NB4 (cell line): ENCODE measurements at regions not wholly inside any gene's neighbourhood (a gene's known extent, or its start where the extent isn't known, plus 50 kb on each side); places are given as distances from the start of the nearest gene placed in this dataset.

Experiments
- CTCF ChIP-seq: IDR thresholded peaks from one replicate; pipeline ENCODE4 v1.5.1; 2012; ENCODE audit warnings: low read depth, low read length
- MAX ChIP-seq: IDR thresholded peaks from 2 replicates; pipeline ENCODE4 v1.6.1; 2011; ENCODE audit warnings: low read depth, low read length
- MYC ChIP-seq: IDR thresholded peaks from 2 replicates; pipeline ENCODE4 v1.6.1; 2011; ENCODE audit warnings: low read depth, low read length
- POLR2A ChIP-seq: IDR thresholded peaks from 2 replicates; pipeline ENCODE4 v1.6.1; 2011; ENCODE audit warnings: mild to moderate bottlenecking; ENCODE audit not compliant: insufficient read length; ENCODE audit errors: extremely low read depth

GRCh38 chr2:156753766-156754165 is 317.6 kb downstream of the GPD2 start:
- TF ChIP-seq CTCF: no peak
- no peak for TF ChIP-seq MYC
- no peak for TF ChIP-seq POLR2A
- TF ChIP-seq MAX: no peak
